Cardiac muscle cell (in vitro differentiated cells and primary cell): ENCODE measurements at regions not wholly inside any gene's neighbourhood (a gene's known extent, or its start where the extent isn't known, plus 50 kb on each side); places are given as distances from the start of the nearest gene placed in this dataset.
A peak's percentile ranks its signal among the peaks of the same experiment; 100 is the strongest.
"Not testable (repeated sequence)": the region's sequence is repeated elsewhere in the genome, so short reads cannot be mapped to it uniquely, and the experiment has no call there.

Experiments
- DNase-seq, 2 donors: peaks; one replicate each; pipeline versions ENCODE4 v3.0.0 to v3.0.0-alpha.2; 2010 to 2017; ENCODE audit warnings: low read depth in 1 of 2, low spot score in 1 of 2
- H3K27ac ChIP-seq: fragments of 200-600 bp; sonication (generic); 2 replicates; pipeline ENCODE4 v1.5.1; 2016
- H3K27me3 ChIP-seq: fragments of 200-600 bp; sonication (generic); 2 replicates; pipeline ENCODE4 v1.6.0; 2016; ENCODE audit warnings: control low read depth
- H3K36me3 ChIP-seq: fragments of 200-600 bp; sonication (generic); 2 replicates; pipeline ENCODE4 v1.5.1; 2016; ENCODE audit warnings: control low read depth
- H3K4me1 ChIP-seq: fragments of 200-600 bp; sonication (generic); 2 replicates; pipeline ENCODE4 v1.8.1; 2017; ENCODE audit warnings: low read depth, mild to moderate bottlenecking, mixed run types
- H3K4me3 ChIP-seq: fragments of 200-600 bp; sonication (generic); 2 replicates; pipeline ENCODE4 v1.5.1; 2016; ENCODE audit warnings: mild to moderate bottlenecking
- H3K9me3 ChIP-seq: fragments of 200-600 bp; sonication (generic); 2 replicates; pipeline ENCODE4 v1.5.1; 2017; ENCODE audit warnings: low read depth, mild to moderate bottlenecking, control low read depth
- TF ChIP-seq, protein P1 (sequence below): IDR thresholded peaks from 2 replicates; pipeline ENCODE4 v1.5.1; 2012; ENCODE audit warnings: low read depth, mild to moderate bottlenecking, low read length

DNA sequence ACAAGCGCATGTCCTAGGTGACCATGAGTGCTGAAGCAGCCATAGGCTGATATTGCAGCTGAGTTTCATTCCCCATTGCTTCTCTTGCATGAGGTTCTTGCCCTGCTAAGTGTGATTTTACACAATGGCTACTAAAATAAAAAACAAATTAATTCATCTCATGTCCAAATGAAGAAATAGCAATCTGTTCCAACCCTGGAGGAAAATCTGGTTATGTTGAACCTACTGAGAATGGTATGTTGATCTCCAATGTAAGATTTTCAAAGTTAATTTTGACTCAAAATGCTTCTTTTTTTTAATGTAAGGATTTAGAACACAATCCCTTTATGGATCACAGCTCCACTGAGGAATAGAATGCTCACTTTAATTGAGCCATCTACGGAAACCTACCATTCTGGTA lies 254.2 kb upstream of the CRBN start:
- H3K4me3 ChIP-seq = no peak overlapping the region
- H3K27me3 ChIP-seq = no peaks in the 10 kb centered on the region
- H3K4me1 ChIP-seq = no peaks in the 10 kb centered on the region
- no peaks in the 10 kb centered on the region for H3K9me3 ChIP-seq
- no peak for DNase-seq
- TF ChIP-seq, protein P1, sequence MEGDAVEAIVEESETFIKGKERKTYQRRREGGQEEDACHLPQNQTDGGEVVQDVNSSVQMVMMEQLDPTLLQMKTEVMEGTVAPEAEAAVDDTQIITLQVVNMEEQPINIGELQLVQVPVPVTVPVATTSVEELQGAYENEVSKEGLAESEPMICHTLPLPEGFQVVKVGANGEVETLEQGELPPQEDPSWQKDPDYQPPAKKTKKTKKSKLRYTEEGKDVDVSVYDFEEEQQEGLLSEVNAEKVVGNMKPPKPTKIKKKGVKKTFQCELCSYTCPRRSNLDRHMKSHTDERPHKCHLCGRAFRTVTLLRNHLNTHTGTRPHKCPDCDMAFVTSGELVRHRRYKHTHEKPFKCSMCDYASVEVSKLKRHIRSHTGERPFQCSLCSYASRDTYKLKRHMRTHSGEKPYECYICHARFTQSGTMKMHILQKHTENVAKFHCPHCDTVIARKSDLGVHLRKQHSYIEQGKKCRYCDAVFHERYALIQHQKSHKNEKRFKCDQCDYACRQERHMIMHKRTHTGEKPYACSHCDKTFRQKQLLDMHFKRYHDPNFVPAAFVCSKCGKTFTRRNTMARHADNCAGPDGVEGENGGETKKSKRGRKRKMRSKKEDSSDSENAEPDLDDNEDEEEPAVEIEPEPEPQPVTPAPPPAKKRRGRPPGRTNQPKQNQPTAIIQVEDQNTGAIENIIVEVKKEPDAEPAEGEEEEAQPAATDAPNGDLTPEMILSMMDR = no peak
- no peak overlapping the region for H3K27ac ChIP-seq
- H3K36me3 ChIP-seq = no peaks in the 10 kb centered on the region

DNA sequence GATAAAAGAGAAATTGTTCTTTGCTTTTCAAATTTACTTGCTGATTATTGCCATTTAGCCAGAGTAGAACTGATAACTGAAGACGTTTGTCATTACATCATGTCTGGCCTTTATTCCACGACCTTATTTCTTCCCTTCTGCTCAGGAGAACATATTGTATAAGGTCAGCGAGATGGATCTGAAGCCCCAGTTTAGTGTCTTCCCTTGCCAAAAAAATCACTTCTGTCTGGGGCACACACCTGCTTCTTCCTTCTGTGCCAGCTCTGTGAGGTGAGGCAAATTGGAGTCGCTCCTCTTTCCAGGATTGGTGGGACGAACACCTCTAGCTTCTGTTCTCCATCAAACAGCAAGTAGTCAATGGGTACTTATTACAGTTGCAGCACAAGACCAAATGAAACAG lies 250.3 kb upstream of the CRBN start:
- Histone ChIP-seq H3K27me3 (no peaks in the 10 kb centered on the region), H3K36me3 (no peaks in the 10 kb centered on the region), H3K4me1 (no peaks in the 10 kb centered on the region), H3K4me3 (no peak overlapping the region), H3K27ac (no peak overlapping the region), H3K9me3 (no peaks in the 10 kb centered on the region)
- TF ChIP-seq, protein P1 = no peak
- no peak for DNase-seq

DNA sequence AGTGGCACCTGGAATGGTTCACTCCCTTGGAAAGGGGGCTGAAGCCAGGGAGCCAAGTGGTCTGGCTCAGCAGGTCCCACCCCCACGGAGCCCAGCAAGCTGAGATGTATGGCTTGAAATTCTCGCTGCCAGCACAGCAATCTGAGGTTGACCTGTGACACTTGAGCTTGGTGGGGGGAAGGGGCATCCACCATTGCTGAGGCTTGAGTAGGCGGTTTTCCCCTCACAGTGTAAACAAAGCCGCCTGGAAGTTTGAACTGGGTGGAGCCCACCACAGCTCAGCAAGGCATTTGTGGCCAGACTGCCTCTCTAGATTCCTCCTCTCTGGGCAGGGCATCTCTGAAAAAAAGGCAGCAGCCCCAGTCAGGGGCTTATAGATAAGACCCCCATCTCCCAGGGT lies 228.2 kb upstream of the CRBN start:
- not testable (repeated sequence) for H3K27me3 ChIP-seq, H3K4me1 ChIP-seq, H3K36me3 ChIP-seq, H3K4me3 ChIP-seq, H3K9me3 ChIP-seq, H3K27ac ChIP-seq
- DNase-seq = peak in 1 of 2 donors; percentile 1

DNA sequence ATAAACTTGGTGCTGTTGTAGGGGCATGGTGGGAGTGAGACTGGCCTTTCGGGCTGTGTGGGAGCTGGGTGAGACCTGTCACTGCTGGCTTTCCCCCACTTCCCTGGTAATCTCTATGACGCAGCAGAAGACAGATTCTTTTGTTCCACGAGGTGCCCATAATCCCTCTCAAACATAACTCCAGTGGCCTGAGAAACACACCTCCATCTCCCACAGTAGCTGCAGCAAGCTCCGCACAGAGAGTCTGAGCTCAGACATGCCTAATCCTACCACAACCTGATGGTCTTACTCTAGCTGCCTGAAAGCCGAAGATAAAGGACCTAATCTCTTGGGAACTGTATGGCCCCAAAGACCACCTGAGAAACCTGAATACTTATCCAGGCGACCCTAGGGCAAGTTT lies 225.6 kb upstream of the CRBN start:
- Histone ChIP-seq H3K27me3 (no peaks in the 10 kb centered on the region), H3K4me3 (no peak overlapping the region), H3K27ac (no peak overlapping the region), H3K4me1 (no peaks in the 10 kb centered on the region), H3K9me3 (no peaks in the 10 kb centered on the region), H3K36me3 (no peaks in the 10 kb centered on the region)
- no peak for DNase-seq
- TF ChIP-seq, protein P1 = no peak

DNA sequence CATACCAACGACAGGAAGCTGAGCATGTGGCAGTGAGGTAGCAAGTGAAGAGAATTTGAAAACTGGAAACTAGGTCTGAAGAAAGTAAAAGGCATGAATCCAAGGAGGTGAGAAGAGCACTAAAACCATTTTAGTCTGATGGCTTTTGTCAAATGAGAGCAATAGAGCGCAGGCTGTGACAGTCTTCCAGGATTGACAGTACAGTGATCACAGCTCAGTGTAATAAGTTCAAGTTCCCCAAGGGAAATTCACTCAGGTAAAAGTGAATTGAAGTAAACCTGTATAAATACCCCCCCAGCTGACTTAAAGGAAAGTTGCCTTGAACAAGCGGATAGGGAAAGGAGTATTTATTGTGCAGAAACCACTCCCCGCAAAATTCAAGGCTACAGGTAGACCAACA lies 224.2 kb upstream of the CRBN start:
- Histone ChIP-seq H3K27ac (no peak overlapping the region), H3K27me3 (no peaks in the 10 kb centered on the region), H3K36me3 (no peaks in the 10 kb centered on the region), H3K4me1 (no peaks in the 10 kb centered on the region), H3K9me3 (no peaks in the 10 kb centered on the region), H3K4me3 (no peak overlapping the region)
- TF ChIP-seq, protein P1 = no peak
- no peak for DNase-seq

DNA sequence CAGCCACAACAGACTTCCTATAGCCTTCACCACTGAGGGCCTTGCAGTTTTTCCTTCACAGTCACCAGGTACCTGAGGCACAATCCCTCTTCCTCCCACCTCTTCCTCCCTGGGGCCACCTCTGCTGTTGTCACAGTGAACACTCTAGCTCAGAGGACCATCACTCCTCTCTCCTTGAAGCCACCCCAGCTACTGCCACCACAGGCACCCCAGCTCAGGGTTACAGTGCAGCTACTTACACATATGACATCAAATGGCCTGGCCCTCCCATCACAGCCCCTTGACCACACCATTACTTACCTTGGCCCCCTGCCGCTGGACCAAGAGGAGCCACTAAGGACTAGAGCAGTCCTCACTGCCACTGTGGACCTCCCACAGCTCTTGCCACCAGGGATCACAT lies 213.5 kb upstream of the CRBN start:
- no peak for DNase-seq
- Histone ChIP-seq H3K27ac (no peak overlapping the region), H3K4me3 (no peak overlapping the region), H3K4me1 (no peaks in the 10 kb centered on the region), H3K9me3 (peaks cover 3% of the 10 kb centered on the region), H3K27me3 (no peaks in the 10 kb centered on the region), H3K36me3 (no peaks in the 10 kb centered on the region)
- TF ChIP-seq, protein P1 = no peak
